Hepatocyte (in vitro differentiated cells): ENCODE measurements at regions not wholly inside any gene's neighbourhood (a gene's known extent, or its start where the extent isn't known, plus 50 kb on each side); places are given as distances from the start of the nearest gene placed in this dataset.

ENCODE experiments used
- CTCF ChIP-seq: fragments of 200-600 bp; sonication (generic); IDR thresholded peaks from 2 replicates; pipeline ENCODE4 v1.5.1; 2016; ENCODE audit warnings: antibody characterized with exemption, mild to moderate bottlenecking; ENCODE audit not compliant: poor library complexity
- EZH2 ChIP-seq: fragments of 200-600 bp; sonication (generic); IDR thresholded peaks from 2 replicates; pipeline ENCODE4 v1.6.1; 2016; ENCODE audit warnings: antibody characterized with exemption, mild to moderate bottlenecking, borderline replicate concordance
- EZH2phosphoT487 ChIP-seq: fragments of 200-600 bp; sonication (generic); IDR thresholded peaks from one replicate; pipeline ENCODE4 v1.6.1; 2018; ENCODE audit warnings: antibody characterized with exemption, mild to moderate bottlenecking, low read depth, moderate library complexity; ENCODE audit not compliant: unreplicated experiment, severe bottlenecking

DNA sequence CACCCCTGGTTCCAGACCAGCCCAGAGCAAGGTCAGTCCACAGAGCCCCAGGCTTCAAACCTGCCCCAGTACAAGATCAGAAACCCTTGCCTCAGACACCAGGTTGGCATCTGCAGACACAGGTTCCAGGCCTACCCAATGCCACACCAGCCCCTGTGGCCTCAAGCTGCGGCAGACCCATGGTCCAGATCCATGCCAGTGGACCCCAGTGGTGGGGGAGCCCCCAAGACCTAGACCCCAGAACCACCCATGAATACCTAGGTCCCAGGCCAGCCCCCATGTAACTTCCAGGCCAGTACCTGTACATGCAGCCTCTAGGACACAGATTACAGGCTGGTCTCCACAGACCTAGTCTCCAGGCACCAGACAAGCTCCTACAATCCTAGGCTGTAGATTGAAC, 1019.3 kb downstream of the JRKL start:
- TF ChIP-seq CTCF (no peak), EZH2phosphoT487 (no peak), EZH2 (no peak)
